ENCODE measurements at regions not wholly inside any gene's neighbourhood (a gene's known extent, or its start where the extent isn't known, plus 50 kb on each side); places are given as distances from the start of the nearest gene placed in this dataset.

DNA sequence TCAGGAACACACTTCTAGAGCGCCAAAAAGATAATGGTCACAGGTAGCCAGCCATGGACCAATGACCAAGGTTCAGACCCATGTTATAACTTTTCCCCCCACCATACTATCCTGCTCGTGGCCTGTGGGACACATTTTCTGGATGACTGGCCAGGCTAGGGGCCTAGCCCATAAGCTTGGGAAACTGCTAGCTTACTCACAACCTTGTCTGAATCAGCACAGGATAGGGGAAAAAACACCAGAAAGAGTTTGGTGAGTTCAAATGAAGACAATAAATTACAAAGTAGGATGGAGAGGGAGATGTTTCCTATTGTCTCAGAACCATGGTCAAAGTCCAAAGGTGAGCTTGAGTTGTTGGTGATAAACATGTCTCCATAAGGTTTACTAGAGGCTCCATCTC lies 156.3 kb upstream of the CCDC68 start:
- no peak for ATAC-seq (ENCODE audit: low read depth in 2 of 2)
- no peak for DNase-seq
- Mint-ChIP-seq H3K27me3 (peaks cover 4 to 22% (median 17%) of the 10 kb centered on the region in 3 donors), H3K27ac (no peak overlapping the region), H3K4me1 (no peaks in the 10 kb centered on the region), H3K4me3 (no peak overlapping the region), H3K9me3 (no peaks in the 10 kb centered on the region), H3K36me3 (no peaks in the 10 kb centered on the region)

DNA sequence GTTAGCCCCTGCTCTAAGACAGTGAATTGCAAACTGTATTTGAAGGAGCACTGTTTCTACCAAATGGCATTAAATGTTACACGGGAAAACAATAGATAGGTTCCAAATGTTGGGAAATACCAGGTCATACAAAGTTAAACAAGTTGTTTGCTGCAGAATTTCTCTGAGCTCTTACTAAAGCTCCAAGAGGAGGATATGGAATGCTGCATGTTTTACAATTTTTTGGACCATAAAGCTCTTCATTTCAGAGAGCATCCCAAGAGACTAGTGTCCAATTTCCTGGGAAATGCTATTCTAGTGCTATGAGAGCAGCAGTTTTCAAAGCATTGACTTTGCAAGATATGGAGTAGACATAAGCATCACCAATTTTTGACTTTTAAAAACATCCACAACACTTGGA lies 155.6 kb upstream of the CCDC68 start:
- peaks cover 0 to 4% (median 0%) of the 10 kb centered on the region in 3 donors for H3K4me1 Mint-ChIP-seq
- H3K4me3 Mint-ChIP-seq: no peak overlapping the region
- peaks cover 4 to 25% (median 17%) of the 10 kb centered on the region in 3 donors for H3K27me3 Mint-ChIP-seq
- H3K27ac Mint-ChIP-seq: no peak overlapping the region
- no peak for ATAC-seq (ENCODE audit: low read depth in 2 of 2)
- H3K9me3 Mint-ChIP-seq: no peaks in the 10 kb centered on the region
- no peaks in the 10 kb centered on the region for H3K36me3 Mint-ChIP-seq
- no peak for DNase-seq

DNA sequence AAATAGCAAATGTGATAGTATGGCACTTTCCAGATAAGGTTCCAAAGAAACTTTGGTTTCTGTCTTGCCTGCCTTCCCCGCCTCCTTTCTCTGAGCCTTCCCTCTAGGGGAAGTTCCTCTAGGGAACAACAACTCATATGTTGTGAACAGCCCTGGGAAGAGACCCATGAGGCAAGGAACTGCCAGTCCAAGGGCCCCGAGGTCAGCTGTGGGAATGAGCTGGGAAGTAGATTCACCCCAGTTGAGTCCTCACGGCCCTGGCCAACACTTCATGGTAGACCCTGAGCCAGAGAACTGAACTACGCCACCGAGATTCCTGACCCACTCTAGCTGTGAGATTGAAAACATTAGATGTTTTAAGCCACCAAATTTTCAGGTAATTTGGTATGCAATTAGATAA lies 154.5 kb upstream of the CCDC68 start:
- H3K4me1 Mint-ChIP-seq: peaks cover 0 to 4% (median 0%) of the 10 kb centered on the region in 3 donors
- H3K4me3 Mint-ChIP-seq: no peak overlapping the region
- H3K9me3 Mint-ChIP-seq: no peaks in the 10 kb centered on the region
- ATAC-seq (ENCODE audit: low read depth in 2 of 2): no peak
- DNase-seq: no peak
- peaks cover 0 to 2% of the 10 kb centered on the region in 2 donors for H3K36me3 Mint-ChIP-seq
- H3K27ac Mint-ChIP-seq: no peak overlapping the region
- peaks cover 4 to 29% (median 19%) of the 10 kb centered on the region in 3 donors for H3K27me3 Mint-ChIP-seq

DNA sequence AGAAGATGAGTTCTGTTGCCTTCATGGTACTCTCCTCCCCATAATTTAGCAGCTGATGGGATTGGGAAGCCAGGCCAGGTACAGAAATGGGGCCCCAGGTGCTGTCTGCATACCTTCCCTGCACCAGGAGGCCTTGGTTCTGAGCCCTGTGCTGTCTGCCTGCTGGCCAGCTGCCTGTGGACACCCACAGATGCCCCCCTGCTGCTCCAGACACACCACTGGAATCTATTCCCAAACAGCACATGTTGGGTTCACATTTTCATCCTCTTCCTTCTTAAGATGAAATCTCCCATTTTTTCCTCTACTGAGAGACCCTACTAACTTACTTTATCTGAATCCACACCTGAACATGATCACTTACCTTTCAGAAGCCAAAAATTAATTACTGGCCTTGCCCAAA lies 152.0 kb upstream of the CCDC68 start:
- peaks cover 0 to 7% of the 10 kb centered on the region in 2 donors for H3K36me3 Mint-ChIP-seq

DNA sequence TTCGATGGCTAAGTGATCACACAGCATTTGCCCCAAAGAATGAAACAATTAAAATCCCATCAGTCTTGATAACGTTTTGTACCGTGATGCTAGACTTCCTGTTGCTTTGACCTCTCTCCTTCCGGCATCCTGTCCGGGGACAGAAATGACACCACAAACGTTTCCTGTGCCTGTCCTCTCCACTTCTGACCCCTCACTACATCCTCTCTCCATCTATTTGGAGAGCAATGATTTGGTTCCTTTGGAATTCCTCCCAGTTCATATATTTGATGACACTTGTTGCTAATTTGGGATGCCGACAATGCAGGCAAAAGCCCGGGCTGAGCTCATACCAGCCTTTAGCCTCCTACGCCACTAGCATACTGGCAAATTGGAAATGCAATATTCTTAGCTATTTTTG lies 151.2 kb upstream of the CCDC68 start:
- DNase-seq (no peak), ATAC-seq (ENCODE audit: low read depth in 2 of 2) (no peak)
- H3K9me3 Mint-ChIP-seq: peaks cover 0 to 2% (median 0%) of the 10 kb centered on the region in 7 donors
- H3K27ac Mint-ChIP-seq: peak overlapping the region in 1 of 6 donors; percentile 75
- H3K27me3 Mint-ChIP-seq: peaks cover 4 to 34% (median 11%) of the 10 kb centered on the region in 3 donors
- H3K4me3 Mint-ChIP-seq: peak overlapping the region in 3 of 8 donors; percentile 36 to 74 (median 57)
- H3K4me1 Mint-ChIP-seq: peaks cover 0 to 4% (median 0%) of the 10 kb centered on the region in 3 donors
- H3K36me3 Mint-ChIP-seq: peaks cover 0 to 7% of the 10 kb centered on the region in 2 donors

More for the DNA sequence above, 152.0 kb upstream of the CCDC68 start:
- no peak overlapping the region for H3K27ac Mint-ChIP-seq
- no peak overlapping the region for H3K4me3 Mint-ChIP-seq
- peaks cover 0 to 2% (median 0%) of the 10 kb centered on the region in 7 donors for H3K9me3 Mint-ChIP-seq
- peaks cover 0 to 4% (median 0%) of the 10 kb centered on the region in 3 donors for H3K4me1 Mint-ChIP-seq
- peaks cover 4 to 34% (median 16%) of the 10 kb centered on the region in 3 donors for H3K27me3 Mint-ChIP-seq
- ATAC-seq (ENCODE audit: low read depth in 2 of 2) (no peak), DNase-seq (no peak)

DNA sequence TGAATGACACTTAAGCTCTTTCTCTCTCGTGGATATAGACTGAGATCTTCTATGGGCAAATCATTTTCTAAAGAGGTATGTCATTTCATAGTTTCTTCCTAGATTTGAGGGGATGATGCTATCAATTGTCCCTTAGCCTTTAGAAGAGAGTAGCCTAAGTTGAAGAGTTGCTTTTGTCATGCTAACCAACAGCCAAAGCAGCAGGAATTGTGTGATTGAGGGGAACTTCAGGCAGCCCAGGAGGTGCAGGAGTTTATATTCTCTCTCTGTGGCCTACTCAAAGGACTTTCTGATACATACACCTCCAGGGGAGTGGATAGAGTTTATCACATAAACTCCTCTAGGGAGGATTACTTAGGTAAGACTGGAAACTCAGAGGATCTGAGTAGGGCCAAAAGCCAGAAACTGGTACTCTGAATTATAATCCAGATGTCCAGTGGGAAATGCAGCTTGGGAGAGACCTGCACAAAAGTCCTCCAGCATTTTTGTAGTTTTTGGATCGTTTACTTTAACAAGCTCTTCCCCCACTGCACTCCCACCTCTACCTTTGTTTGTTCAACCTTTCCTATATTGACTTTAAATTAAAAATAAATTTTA lies 150.7 kb upstream of the CCDC68 start:
- H3K4me1 Mint-ChIP-seq: peaks cover 0 to 4% (median 0%) of the 10 kb centered on the region in 3 donors
- H3K4me3 Mint-ChIP-seq: no peak overlapping the region
- DNase-seq (no peak), ATAC-seq (ENCODE audit: low read depth in 2 of 2) (no peak)
- H3K27ac Mint-ChIP-seq: no peak overlapping the region
- peaks cover 0 to 2% (median 0%) of the 10 kb centered on the region in 7 donors for H3K9me3 Mint-ChIP-seq
- H3K27me3 Mint-ChIP-seq: peaks cover 4 to 34% (median 11%) of the 10 kb centered on the region in 3 donors
- peaks cover 0 to 7% of the 10 kb centered on the region in 2 donors for H3K36me3 Mint-ChIP-seq

DNA sequence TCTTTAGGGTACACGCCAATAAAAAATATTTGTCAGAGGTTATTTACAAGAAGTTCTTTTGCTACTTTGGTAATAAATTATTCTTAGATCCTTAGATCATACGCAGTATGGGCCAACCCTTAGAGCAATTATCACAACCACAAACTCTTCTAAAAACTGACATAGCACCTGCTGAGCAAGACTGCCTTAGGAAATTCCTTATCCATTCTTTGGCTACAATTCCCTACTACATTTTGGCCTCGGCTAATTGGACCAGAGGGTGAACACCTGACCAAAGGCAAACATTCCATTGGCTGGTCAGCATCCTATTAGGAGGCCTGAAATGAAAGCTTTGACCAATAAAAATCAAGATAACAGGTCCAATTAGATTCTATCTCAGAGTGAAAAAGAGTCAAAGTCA lies 147.6 kb upstream of the CCDC68 start:
- peaks cover 0 to 23% (median 14%) of the 10 kb centered on the region in 3 donors for H3K27me3 Mint-ChIP-seq
- H3K27ac Mint-ChIP-seq: peak overlapping the region in 3 of 6 donors; percentile 5 to 66 (median 56)
- ATAC-seq (ENCODE audit: low read depth in 2 of 2) (no peak), DNase-seq (no peak)
- H3K4me3 Mint-ChIP-seq: no peak overlapping the region
- H3K9me3 Mint-ChIP-seq: peaks cover 0 to 4% (median 0%) of the 10 kb centered on the region in 7 donors
- peaks cover 0 to 4% (median 3%) of the 10 kb centered on the region in 3 donors for H3K4me1 Mint-ChIP-seq
- H3K36me3 Mint-ChIP-seq: peaks cover 0 to 7% of the 10 kb centered on the region in 2 donors

DNA sequence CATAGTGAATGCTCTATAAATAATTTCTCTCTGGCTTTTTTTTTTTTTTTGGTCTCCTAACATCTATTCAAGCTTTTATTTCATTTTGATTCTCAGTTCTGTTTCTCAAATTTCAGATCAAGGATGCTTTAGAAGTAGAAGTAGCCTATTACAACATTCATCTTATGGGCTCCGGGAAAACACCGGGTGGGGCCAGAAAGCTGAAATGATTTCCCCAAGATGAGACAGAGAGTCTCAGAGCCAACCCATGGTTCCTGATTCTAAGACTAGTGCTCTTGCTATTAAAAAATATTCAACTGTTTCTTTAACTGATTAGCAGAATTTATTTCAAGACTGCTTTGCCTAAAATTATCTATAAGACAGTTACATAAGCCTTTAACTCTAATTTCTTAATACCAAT lies 147.2 kb upstream of the CCDC68 start:
- peak overlapping the region in 2 of 6 donors; percentile 56 to 65 for H3K27ac Mint-ChIP-seq
- H3K9me3 Mint-ChIP-seq: peaks cover 0 to 4% (median 0%) of the 10 kb centered on the region in 7 donors
- peak; percentile 82 to 84 for ATAC-seq (ENCODE audit: low read depth in 2 of 2)
- DNase-seq: peak; percentile 12
- peaks cover 0 to 7% of the 10 kb centered on the region in 2 donors for H3K36me3 Mint-ChIP-seq
- peak overlapping the region in 2 of 8 donors; percentile 16 to 25 for H3K4me3 Mint-ChIP-seq
- H3K4me1 Mint-ChIP-seq: peaks cover 0 to 4% (median 4%) of the 10 kb centered on the region in 3 donors
- peaks cover 0 to 22% (median 14%) of the 10 kb centered on the region in 3 donors for H3K27me3 Mint-ChIP-seq

DNA sequence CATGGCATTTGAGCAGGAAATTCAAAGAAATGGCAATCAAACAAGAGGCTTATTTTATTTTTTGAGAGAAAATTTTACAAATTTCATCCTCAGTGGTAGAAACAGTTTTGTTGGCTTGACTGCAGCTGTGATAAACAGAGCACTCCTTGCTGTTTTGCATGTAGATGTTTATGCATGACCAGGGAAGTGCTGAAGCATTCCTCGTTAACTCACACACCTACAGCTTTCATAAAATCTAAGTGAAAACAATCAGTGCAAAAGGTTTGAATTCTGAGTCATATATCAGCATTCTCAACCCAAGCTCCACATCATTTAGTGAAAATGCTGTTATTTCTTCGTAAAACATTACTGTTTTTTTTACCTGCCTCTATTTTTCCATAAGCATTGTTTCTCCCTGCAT lies 146.6 kb upstream of the CCDC68 start:
- peak; percentile 32 to 54 for ATAC-seq (ENCODE audit: low read depth in 2 of 2)
- Mint-ChIP-seq H3K4me1 (peaks cover 0 to 4% (median 4%) of the 10 kb centered on the region in 3 donors), H3K9me3 (peaks cover 0 to 4% (median 0%) of the 10 kb centered on the region in 7 donors), H3K4me3 (peak overlapping the region in 1 of 8 donors; percentile 25), H3K27me3 (peaks cover 0 to 22% (median 14%) of the 10 kb centered on the region in 3 donors), H3K36me3 (peaks cover 0 to 7% of the 10 kb centered on the region in 2 donors), H3K27ac (peak overlapping the region in 2 of 6 donors; percentile 34 to 56)
- DNase-seq: no peak

DNA sequence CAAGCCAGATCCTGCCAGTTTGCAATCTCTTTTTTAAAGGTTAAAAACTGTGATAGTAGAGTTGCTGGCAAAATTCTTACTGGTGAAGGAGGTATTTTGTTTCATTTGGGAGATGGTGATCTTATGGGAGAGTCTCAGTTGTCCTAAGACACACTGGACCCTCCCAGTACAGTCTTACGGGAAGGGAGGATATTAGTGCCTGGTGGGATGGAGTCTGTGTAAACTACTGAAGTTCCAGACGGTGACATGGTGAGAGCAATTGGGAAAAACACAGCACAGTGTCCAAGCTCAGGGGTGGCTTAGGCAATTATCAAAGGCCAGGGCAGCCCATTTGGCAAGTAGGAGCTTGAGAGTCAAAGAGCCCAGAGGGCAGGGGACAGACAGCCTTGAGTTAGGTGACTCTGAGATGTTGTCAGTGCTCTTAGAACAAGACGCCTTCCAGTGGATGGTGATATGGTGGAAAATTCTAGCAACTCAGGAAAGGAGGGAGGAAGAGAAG lies 143.7 kb upstream of the CCDC68 start:
- Mint-ChIP-seq H3K9me3 (peaks cover 0 to 4% (median 0%) of the 10 kb centered on the region in 7 donors), H3K4me3 (no peak overlapping the region), H3K4me1 (peaks cover 0 to 4% (median 0%) of the 10 kb centered on the region in 3 donors), H3K27me3 (peaks cover 0 to 15% (median 8%) of the 10 kb centered on the region in 3 donors), H3K27ac (peak overlapping the region in 1 of 6 donors; percentile 79), H3K36me3 (no peaks in the 10 kb centered on the region)
- ATAC-seq (ENCODE audit: low read depth in 2 of 2) (no peak), DNase-seq (no peak)

DNA sequence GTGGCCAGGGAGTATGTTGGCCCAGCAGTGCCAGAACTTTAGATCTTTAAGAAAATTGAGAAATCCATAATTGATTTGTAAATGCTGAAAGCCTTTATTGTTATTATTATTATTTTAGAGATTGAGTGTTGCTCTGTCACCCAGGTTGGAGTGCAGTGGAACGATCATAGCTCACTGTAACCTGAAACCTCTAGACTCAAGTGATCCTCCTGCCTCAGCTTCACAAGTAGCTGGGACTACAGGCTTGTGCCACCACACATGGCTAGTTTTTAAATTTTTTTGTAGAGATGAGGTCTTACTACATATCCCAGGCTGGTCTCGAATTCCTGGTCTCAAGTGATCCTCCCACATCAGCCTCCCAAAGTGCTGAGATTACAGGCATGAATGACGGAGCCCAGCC lies 143.2 kb upstream of the CCDC68 start:
- no peak for ATAC-seq (ENCODE audit: low read depth in 2 of 2)
- peaks cover 0 to 4% (median 0%) of the 10 kb centered on the region in 7 donors for H3K9me3 Mint-ChIP-seq
- H3K4me1 Mint-ChIP-seq: peaks cover 0 to 4% (median 0%) of the 10 kb centered on the region in 3 donors
- H3K4me3 Mint-ChIP-seq: no peak overlapping the region
- H3K27me3 Mint-ChIP-seq: peaks cover 0 to 15% (median 8%) of the 10 kb centered on the region in 3 donors
- no peak for DNase-seq
- H3K36me3 Mint-ChIP-seq: no peaks in the 10 kb centered on the region
- H3K27ac Mint-ChIP-seq: peak overlapping the region in 1 of 6 donors; percentile 24

DNA sequence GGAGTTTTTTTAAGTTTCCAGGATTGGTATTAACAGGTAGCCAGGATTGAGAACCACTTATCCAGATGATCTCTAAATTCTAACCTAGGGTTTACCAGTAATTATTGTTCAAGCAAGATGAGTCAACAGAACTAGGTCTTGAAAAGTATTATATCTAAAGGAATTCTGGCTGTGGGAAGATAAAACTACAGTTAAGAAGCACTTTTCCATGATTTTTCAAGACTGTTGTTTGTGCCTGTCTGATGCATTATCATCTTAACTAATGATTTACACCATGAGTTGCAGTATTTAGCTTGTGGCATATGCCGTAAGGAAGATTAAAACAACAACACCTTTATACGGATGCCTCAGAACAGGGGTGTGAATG lies 142.2 kb upstream of the CCDC68 start:
- ATAC-seq (ENCODE audit: low read depth in 2 of 2): no peak
- no peak overlapping the region for H3K4me3 Mint-ChIP-seq
- no peaks in the 10 kb centered on the region for H3K36me3 Mint-ChIP-seq
- DNase-seq: no peak
- peaks cover 0 to 4% (median 0%) of the 10 kb centered on the region in 7 donors for H3K9me3 Mint-ChIP-seq
- peaks cover 0 to 4% (median under 1%) of the 10 kb centered on the region in 3 donors for H3K4me1 Mint-ChIP-seq
- H3K27ac Mint-ChIP-seq: no peak overlapping the region
- H3K27me3 Mint-ChIP-seq: peaks cover 0 to 15% (median 8%) of the 10 kb centered on the region in 3 donors

DNA sequence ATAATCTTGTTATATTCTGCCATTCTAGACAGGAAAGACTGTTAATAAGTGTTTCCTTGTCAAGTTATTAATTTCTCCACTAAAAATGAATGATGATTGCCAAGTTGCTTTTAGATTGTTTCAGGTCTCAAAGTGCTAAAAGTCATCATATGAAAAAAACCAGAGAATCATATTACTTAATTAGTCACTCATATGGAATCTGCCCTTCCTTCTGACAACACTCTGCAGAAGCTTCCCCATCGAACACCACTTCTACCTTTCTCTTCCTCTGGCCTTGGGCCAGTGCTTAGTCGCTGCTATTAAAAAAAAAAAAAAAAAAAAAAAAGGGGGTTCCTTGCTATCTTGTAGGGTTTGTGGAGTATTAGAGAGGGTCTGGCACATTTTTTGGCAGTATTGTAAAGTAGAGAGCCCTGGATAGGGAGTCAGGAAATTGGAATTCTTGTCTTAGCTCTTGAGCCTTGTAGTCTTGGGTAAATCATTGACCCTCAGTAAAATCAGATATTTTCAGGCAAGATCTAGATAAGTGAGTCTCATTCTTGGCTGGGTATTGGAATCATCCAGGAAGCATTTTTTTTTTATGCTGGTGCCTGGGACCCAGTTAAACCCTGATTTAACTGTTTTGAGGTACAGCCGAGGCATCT lies 141.7 kb upstream of the CCDC68 start:
- ATAC-seq (ENCODE audit: low read depth in 2 of 2) (no peak), DNase-seq (no peak)
- Mint-ChIP-seq H3K36me3 (no peaks in the 10 kb centered on the region), H3K4me1 (peaks cover 0 to 4% (median 3%) of the 10 kb centered on the region in 3 donors), H3K4me3 (no peak overlapping the region), H3K9me3 (peaks cover 0 to 4% (median 0%) of the 10 kb centered on the region in 7 donors), H3K27ac (no peak overlapping the region), H3K27me3 (peaks cover 0 to 15% (median 8%) of the 10 kb centered on the region in 3 donors)
